ENCODE measurements at regions not wholly inside any gene's neighbourhood (a gene's known extent, or its start where the extent isn't known, plus 50 kb on each side); places are given as distances from the start of the nearest gene placed in this dataset.
"Not testable (repeated sequence)": the region's sequence is repeated elsewhere in the genome, so short reads cannot be mapped to it uniquely, and the experiment has no call there.

DNA sequence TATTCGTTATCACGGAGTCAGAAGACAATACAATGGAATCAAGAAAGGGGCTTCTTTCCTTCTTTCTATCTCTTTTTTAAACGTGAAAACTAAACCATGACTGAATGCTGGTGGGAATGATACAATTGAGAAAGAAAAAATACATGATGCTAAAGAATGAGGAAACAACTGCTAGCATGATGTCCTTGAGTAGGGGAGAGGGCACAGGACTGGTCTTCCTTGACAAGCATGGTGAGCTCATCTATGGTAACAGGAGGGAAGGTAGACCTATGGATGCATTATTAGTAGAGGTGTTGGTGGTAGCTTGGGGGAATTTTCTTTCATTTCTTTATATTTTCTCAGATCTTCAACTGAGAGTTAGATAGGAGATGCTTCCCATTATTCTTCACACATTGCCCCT lies 88.9 kb upstream of the COL1A2 start:
- DNase-seq (ENCODE audit: low read depth in 2 of 3, low spot score in 1 of 3), result no peak

GRCh38 chr7:94307399-94308048 lies 87.2 kb upstream of the COL1A2 start:
- no peak for DNase-seq (ENCODE audit: low read depth in 2 of 3, low spot score in 1 of 3)

GRCh38 chr7:94311515-94311914 lies 83.2 kb upstream of the COL1A2 start:
- no peak for DNase-seq (ENCODE audit: low read depth in 2 of 3, low spot score in 1 of 3)

- DNase-seq (ENCODE audit: low read depth in 2 of 3, low spot score in 1 of 3), result no peak
Measured at GRCh38 chr7:94313926-94314325, 80.8 kb upstream of the COL1A2 start.

GRCh38 chr7:94314413-94315410 lies 80.0 kb upstream of the COL1A2 start:
- DNase-seq (ENCODE audit: low read depth in 2 of 3, low spot score in 1 of 3), result no peak

DNA sequence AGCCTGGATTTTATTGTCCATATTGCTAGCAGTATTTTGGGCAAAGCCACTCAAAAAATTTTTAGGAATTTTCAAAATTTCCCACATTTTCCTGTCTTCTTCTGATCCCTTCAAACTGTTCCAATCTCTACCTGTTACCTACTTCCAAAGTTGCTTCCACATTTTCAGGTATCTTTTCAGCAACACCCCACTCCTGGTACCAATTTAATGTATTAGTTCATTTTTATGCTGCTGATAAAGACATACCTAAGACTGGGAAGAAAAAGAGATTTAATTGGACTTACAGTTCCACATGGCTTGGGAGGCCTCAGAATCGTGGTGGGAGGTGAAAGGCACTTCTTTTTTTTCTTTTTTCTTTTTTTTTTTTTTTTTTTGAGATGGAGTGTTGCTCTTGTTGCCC lies 73.6 kb upstream of the COL1A2 start:
- not testable (repeated sequence) for DNase-seq (ENCODE audit: low read depth in 2 of 3, low spot score in 1 of 3)

GRCh38 chr7:94323844-94324243 lies 70.9 kb upstream of the COL1A2 start:
- no peak for DNase-seq (ENCODE audit: low read depth in 2 of 3, low spot score in 1 of 3)

DNA sequence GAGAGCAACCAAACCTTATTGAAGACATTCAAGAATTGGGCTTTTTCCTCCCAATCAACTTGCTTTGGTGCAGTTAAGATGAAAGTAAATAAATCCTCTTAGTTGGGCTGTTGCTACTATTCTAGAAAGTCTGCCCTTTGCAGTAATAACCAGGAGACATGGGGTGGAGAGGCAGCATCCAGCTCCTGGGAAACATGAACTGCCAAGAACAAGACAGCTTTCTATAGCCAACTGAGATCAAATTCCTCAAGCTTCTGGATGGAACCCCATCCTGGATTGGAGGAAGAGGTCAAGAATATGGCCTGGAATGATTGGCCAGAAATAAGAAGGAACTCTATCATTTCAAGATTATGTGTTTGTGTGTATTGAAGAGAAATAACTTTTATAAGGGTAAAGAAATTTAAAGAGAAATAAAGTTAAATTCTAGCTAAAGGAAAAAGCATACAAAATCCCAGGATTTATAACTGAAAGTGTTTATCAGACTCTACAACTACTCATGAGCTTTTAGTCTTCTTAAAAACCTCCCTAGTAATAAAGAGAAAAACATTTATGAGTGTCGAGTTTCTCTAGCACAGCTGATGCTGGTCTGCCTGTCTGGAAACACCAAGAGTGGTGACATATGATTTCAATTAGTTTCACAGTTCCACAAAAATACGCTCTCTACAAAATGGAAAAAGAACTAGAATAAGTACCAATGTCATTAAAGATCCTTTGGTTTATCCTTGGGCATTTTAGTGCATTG lies 70.1 kb upstream of the COL1A2 start:
- DNase-seq (ENCODE audit: low read depth in 2 of 3, low spot score in 1 of 3), result no peak

DNA sequence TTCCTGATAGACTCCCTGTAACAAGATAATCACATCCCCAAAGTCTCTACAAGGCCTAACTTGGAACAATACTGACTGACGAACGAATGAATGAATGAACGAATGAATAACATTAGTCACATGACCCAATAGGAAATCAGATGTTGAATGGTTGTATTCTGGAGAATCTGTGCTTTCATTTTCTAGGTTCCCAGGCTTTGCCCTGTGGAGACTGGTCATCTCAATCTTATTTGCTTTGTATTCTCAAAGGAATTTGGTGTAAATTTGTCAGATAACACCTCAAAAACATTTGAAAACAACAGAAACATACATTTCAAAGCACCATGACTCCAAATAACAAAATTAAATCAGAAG lies 69.6 kb upstream of the COL1A2 start:
- no peak for DNase-seq (ENCODE audit: low read depth in 2 of 3, low spot score in 1 of 3)

- DNase-seq (ENCODE audit: low read depth in 2 of 3, low spot score in 1 of 3), result no peak
Measured at GRCh38 chr7:94330269-94331020, 64.2 kb upstream of the COL1A2 start.

DNA sequence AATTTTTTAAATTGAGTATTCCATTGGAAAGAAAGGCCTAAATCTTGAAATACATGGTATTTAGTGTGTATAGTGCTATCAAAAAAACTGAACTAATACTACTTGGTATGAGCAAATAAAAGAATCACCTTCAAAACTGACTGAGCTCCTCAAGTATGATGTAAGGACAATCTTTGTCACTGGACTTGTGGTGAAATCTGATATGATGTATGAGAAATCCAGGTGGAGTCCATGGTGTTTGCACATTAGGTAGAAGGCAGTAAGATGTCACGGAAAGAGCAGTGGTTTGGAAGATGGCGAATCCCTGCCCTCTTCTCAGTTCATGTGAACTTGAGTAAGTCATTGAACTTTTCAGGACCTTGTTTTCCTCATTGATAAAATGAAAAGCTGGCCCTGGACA lies 62.1 kb upstream of the COL1A2 start:
- DNase-seq (ENCODE audit: low read depth in 2 of 3, low spot score in 1 of 3), result no peak

GRCh38 chr7:94333810-94334209 lies 60.9 kb upstream of the COL1A2 start:
- DNase-seq (ENCODE audit: low read depth in 2 of 3, low spot score in 1 of 3), result no peak

GRCh38 chr7:94335586-94335985 lies 59.1 kb upstream of the COL1A2 start:
- no peak for DNase-seq (ENCODE audit: low read depth in 2 of 3, low spot score in 1 of 3)

DNA sequence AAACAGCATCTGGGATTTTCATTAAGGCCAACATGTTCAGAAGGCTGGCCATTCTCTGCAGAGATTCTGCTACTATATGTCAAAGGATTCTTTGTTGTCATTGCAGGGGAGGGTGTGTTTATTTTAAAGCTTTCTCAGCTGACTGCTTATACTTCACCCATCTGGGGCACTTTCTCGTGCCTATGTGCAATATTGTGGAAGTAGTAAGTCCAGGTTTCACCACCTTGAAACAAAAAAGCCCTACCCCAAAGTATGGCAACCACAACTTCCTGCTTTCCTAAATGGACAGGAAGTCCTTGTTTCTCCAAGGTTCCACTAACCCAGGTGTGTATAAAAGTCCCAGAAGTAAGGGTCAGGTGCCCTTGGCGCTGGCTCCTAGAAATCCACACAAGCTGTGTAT lies 58.7 kb upstream of the COL1A2 start:
- DNase-seq (ENCODE audit: low read depth in 2 of 3, low spot score in 1 of 3), result no peak

DNA sequence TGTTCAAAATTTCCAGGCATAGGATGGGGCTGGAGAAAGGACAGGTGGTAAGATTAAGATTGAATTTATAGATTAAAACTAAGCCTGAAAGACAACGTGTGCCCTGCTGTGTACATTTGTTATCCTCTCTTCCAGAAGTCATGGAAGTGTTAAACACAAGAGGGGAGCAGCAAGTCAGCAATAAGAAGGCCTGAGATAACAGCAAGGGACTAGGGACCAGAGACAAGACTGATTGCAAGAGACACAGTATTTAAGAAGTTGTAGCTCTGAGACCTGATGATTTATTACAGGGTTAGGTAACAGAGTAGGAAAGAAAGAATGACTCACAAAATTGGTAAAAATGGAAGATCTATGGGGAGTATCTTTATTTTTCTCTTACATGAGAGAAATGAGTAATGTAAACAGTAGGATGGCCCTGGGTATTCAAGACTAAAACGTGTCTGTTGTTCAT lies 55.7 kb upstream of the COL1A2 start:
- DNase-seq (ENCODE audit: low read depth in 2 of 3, low spot score in 1 of 3), result no peak

DNA sequence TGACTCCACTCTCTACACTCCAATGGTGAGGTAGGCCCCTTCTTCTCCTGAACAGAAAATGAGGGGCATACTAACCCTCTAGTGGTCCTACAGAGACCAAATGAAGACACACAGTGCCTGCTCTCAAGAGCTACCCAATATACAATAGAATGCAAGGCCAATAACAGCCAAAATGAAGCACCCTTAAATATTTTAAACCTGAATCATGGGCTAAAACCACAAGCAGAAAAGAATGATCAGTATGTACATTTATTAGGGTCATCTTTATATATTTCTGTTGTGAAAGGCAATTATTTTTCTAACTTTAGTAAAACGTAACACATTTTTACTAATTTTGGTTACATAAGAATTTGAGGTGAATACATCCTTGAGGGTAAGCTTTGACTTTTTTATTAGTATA lies 49.9 kb upstream of the COL1A2 start:
- DNase-seq (ENCODE audit: low read depth in 2 of 3, low spot score in 1 of 3), result no peak

All from stimulated activated CD4-positive, alpha-beta T cell treated with anti-CD3 and anti-CD28 coated beads, Interleukin-12 subunit alpha, Interleukin-12 subunit beta, amount 100 ng/mL, for 48 hours (primary cell).